GM10248 (cell line): ENCODE measurements at regions not wholly inside any gene's neighbourhood (a gene's known extent, or its start where the extent isn't known, plus 50 kb on each side); places are given as distances from the start of the nearest gene placed in this dataset.

Source experiments
- CTCF ChIA-PET: fragments of 300-600 bp; sonication (Branson Sonifier 250); formaldehyde crosslinking; extraction: SDS; loops from one replicate; lab custom pipeline; 2021; ENCODE audit warnings: antibody characterized with exemption; lab: Yijun Ruan, JAX
- POLR2A ChIA-PET: fragments of 350-650 bp; sonication (Branson Sonifier 250); formaldehyde crosslinking; extraction: SDS; loops from one replicate; lab custom pipeline; 2020; ENCODE audit warnings: antibody characterized with exemption; lab: Yijun Ruan, JAX
- DNase-seq: peaks from one replicate; pipeline ENCODE4 v3.0.0; 2012; ENCODE audit errors: extremely low spot score
- TF ChIP-seq, protein P1 (sequence below): IDR thresholded peaks from 2 replicates; pipeline ENCODE4 v1.5.1; 2012; ENCODE audit warnings: mild to moderate bottlenecking, low read depth; ENCODE audit errors: extremely low read depth, missing control alignments, control extremely low read depth

- ChIA-PET CTCF (no interaction called here), POLR2A (no interaction called here)
- TF ChIP-seq, protein P1, sequence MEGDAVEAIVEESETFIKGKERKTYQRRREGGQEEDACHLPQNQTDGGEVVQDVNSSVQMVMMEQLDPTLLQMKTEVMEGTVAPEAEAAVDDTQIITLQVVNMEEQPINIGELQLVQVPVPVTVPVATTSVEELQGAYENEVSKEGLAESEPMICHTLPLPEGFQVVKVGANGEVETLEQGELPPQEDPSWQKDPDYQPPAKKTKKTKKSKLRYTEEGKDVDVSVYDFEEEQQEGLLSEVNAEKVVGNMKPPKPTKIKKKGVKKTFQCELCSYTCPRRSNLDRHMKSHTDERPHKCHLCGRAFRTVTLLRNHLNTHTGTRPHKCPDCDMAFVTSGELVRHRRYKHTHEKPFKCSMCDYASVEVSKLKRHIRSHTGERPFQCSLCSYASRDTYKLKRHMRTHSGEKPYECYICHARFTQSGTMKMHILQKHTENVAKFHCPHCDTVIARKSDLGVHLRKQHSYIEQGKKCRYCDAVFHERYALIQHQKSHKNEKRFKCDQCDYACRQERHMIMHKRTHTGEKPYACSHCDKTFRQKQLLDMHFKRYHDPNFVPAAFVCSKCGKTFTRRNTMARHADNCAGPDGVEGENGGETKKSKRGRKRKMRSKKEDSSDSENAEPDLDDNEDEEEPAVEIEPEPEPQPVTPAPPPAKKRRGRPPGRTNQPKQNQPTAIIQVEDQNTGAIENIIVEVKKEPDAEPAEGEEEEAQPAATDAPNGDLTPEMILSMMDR, result no peak
- no peak for DNase-seq
Observed at GRCh38 chr5:112010475-112010874, 253.5 kb upstream of the NREP start.

GRCh38 chr5:112006721-112007120 is 249.7 kb upstream of the NREP start:
- no peak for DNase-seq
- POLR2A ChIA-PET, result no interaction called here

DNA sequence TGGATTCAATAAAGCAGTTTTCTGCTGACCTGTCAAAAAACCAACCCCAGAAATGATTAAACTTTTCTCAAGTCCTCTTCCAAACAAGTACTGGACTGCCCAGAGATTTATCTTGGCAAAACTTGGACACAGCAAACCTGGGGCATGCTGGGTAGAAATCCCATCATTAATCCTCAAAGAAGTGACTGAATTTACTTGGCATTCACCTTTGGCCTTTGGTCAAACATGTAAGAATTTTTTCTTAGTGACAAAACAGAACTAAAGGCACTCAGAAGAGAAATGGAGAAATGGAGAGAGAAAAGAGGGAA is 248.6 kb upstream of the NREP start:
- DNase-seq, result no peak
- POLR2A ChIA-PET, result no interaction called here
- CTCF ChIA-PET, result no interaction called here
- TF ChIP-seq, protein P1, result no peak

More at GRCh38 chr5:112006721-112007120, 249.7 kb upstream of the NREP start:
- CTCF ChIA-PET, result no interaction called here
- TF ChIP-seq, protein P1, result no peak

DNA sequence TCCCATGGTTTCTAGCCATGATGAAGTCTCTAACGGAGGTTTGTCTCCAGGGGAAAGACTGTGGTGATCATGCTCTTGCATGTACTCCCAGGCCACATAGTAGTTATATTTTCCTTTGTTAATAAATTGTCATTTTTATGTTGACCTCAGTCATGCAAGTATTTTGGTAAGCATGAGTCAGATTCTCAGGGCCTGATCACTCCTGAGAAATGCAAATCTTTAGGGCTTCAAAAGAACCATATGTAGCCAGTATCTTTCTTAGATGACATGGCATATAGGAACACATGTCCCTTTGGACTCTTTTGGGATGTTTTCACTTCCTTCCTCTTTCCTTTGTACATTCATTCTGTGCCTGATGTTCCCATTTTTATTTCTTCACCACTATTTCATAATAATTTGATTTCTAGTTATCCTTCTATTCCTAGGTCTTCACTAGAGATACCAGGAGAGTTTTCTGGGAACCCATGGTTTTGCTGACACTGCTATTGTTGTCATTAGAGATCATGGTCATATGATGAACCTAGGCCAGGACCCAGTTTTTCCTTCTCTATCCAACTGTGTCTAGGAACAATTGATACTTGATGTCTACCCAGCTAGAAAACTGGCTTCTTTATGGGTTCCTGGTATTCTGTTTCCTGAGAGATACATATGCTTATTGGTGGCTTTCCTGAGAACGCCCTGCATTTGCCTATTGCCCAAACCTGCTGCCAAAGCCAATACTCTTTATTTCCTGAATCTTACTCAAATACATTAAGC is 248.1 kb upstream of the NREP start:
- POLR2A ChIA-PET, result no interaction called here
- TF ChIP-seq, protein P1, result no peak
- CTCF ChIA-PET, result interaction anchor here (1.3 to 2.6 kb wide), 2 partner anchors 10 to 11 kb away, joined by 8 read pairs; no protein-coding TSS in a partner anchor
- peak; percentile 28 for DNase-seq

- DNase-seq, result no peak
- ChIA-PET CTCF (no interaction called here), POLR2A (no interaction called here)
- TF ChIP-seq, protein P1, result no peak
Observed at GRCh38 chr5:112002376-112002775, 245.4 kb upstream of the NREP start.

DNA sequence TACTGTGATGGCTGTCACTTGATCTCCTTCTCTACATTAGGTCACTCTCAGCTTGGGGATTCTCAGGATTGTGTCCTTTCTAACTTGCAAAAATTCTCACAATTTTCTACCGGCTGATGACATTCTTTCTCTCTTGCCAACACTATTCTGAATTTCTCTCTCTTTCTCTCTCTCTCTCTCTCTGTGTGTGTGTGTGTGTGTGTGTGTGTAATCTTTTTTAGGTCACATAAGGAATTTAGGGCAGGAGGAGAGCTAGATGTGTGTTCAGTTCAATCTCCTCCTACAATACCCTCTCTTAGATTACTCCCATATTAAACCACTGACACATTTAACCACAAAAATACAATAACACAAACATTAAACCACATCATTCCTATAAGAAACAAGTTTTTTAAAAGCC is 242.3 kb upstream of the NREP start:
- TF ChIP-seq, protein P1, result no peak
- DNase-seq, result no peak
- POLR2A ChIA-PET, result interaction anchor here (0.6 kb wide), 1 partner anchor 78 kb away, joined by 3 read pairs; no protein-coding TSS in a partner anchor
- CTCF ChIA-PET, result interaction anchor here (1.2 kb wide), 1 partner anchor 22 kb away, joined by 3 read pairs; no protein-coding TSS in a partner anchor
